Urinary bladder (tissue), 3 donors: ENCODE measurements at regions not wholly inside any gene's neighbourhood (a gene's known extent, or its start where the extent isn't known, plus 50 kb on each side); places are given as distances from the start of the nearest gene placed in this dataset.

Experiments
- DNase-seq: peaks from one replicate; pipeline ENCODE4 v3.0.0-alpha.2; 2015; ENCODE audit errors: extremely low spot score
- H3K27ac ChIP-seq: one replicate; pipeline ENCODE4 v1.5.1; 2013; ENCODE audit warnings: low read depth, mild to moderate bottlenecking, moderate library complexity
- H3K36me3 ChIP-seq: one replicate; pipeline ENCODE4 v1.6.1; 2013; ENCODE audit warnings: mild to moderate bottlenecking, moderate library complexity; ENCODE audit not compliant: insufficient read depth
- H3K4me1 ChIP-seq: one replicate; pipeline ENCODE4 v1.6.1; 2013; ENCODE audit warnings: mild to moderate bottlenecking, moderate library complexity; ENCODE audit not compliant: insufficient read depth
- H3K4me3 ChIP-seq: one replicate; pipeline ENCODE4 v1.5.1; 2013; ENCODE audit warnings: low read depth, low read length
- WGBS: extraction: QIAGEN DNeasy Blood & Tissue Kit; methylation state at CpG from one replicate; pipeline ENCODE4 v1.1.7; 2013; 5-methylcytosine and 5-hydroxymethylcytosine counted together
- donor health status: healthy with polysubstance abuse.
- donor health status: healthy.

- H3K27ac ChIP-seq, result no peak overlapping the region
- no peak for DNase-seq
- no peak overlapping the region for H3K4me3 ChIP-seq
- H3K4me1 ChIP-seq, result peaks cover 2% of the 10 kb centered on the region
- no peaks in the 10 kb centered on the region for H3K36me3 ChIP-seq
- WGBS, result 49% methylated on average over 2 of the region's 2 CpGs
Measured at GRCh38 chr12:92336641-92337040, 191.0 kb upstream of the BTG1 start.

GRCh38 chr12:92335831-92336230 lies 190.2 kb upstream of the BTG1 start:
- WGBS, result 62% methylated on average over 4 of the region's 4 CpGs
- no peak for DNase-seq
- peaks cover 2% of the 10 kb centered on the region for H3K4me1 ChIP-seq
- H3K36me3 ChIP-seq, result no peaks in the 10 kb centered on the region
- H3K27ac ChIP-seq, result no peak overlapping the region
- H3K4me3 ChIP-seq, result no peak overlapping the region

GRCh38 chr12:92334552-92334951 lies 188.9 kb upstream of the BTG1 start:
- no peak overlapping the region for H3K27ac ChIP-seq
- no peak overlapping the region for H3K4me3 ChIP-seq
- no peak for DNase-seq
- H3K36me3 ChIP-seq, result no peaks in the 10 kb centered on the region
- H3K4me1 ChIP-seq, result peaks cover 2% of the 10 kb centered on the region
- 96% methylated on average over 4 of the region's 4 CpGs for WGBS

- Histone ChIP-seq H3K36me3 (no peaks in the 10 kb centered on the region), H3K4me1 (peaks cover 2% of the 10 kb centered on the region), H3K4me3 (no peak overlapping the region), H3K27ac (no peak overlapping the region)
- no peak for DNase-seq
- WGBS, result 96% methylated on average over 2 of the region's 2 CpGs
Measured at GRCh38 chr12:92332552-92332951, 186.9 kb upstream of the BTG1 start.

- WGBS, result 92% methylated on average over 3 of the region's 3 CpGs
- no peaks in the 10 kb centered on the region for H3K4me1 ChIP-seq
Measured at GRCh38 chr12:92331383-92331782, 185.7 kb upstream of the BTG1 start.

GRCh38 chr12:92330654-92331053 lies 185.0 kb upstream of the BTG1 start:
- no peak for DNase-seq
- Histone ChIP-seq H3K27ac (no peak overlapping the region), H3K4me1 (no peaks in the 10 kb centered on the region), H3K36me3 (no peaks in the 10 kb centered on the region), H3K4me3 (no peak overlapping the region)
- WGBS, result 92% methylated on average over 3 of the region's 3 CpGs

More at GRCh38 chr12:92331383-92331782, 185.7 kb upstream of the BTG1 start:
- no peak overlapping the region for H3K27ac ChIP-seq
- no peak overlapping the region for H3K4me3 ChIP-seq
- H3K36me3 ChIP-seq, result no peaks in the 10 kb centered on the region
- no peak for DNase-seq

GRCh38 chr12:92326877-92327276 lies 181.2 kb upstream of the BTG1 start:
- Histone ChIP-seq H3K4me1 (no peaks in the 10 kb centered on the region), H3K4me3 (no peak overlapping the region), H3K27ac (no peak overlapping the region), H3K36me3 (no peaks in the 10 kb centered on the region)
- WGBS, result 92% methylated on average over 5 of the region's 5 CpGs
- DNase-seq, result no peak

GRCh38 chr12:92324849-92325500 lies 179.3 kb upstream of the BTG1 start:
- Histone ChIP-seq H3K36me3 (no peaks in the 10 kb centered on the region), H3K4me3 (no peak overlapping the region), H3K27ac (no peak overlapping the region), H3K4me1 (no peaks in the 10 kb centered on the region)
- no peak for DNase-seq
- 86% methylated on average over 3 of the region's 3 CpGs for WGBS

GRCh38 chr12:92312463-92312964 lies 166.9 kb upstream of the BTG1 start:
- DNase-seq, result no peak
- no peak overlapping the region for H3K27ac ChIP-seq
- 81% methylated on average over 2 of the region's 2 CpGs for WGBS
- H3K36me3 ChIP-seq, result no peaks in the 10 kb centered on the region
- H3K4me3 ChIP-seq, result no peak overlapping the region
- no peaks in the 10 kb centered on the region for H3K4me1 ChIP-seq

GRCh38 chr12:92304371-92305055 lies 158.9 kb upstream of the BTG1 start:
- no peak overlapping the region for H3K4me3 ChIP-seq
- no peaks in the 10 kb centered on the region for H3K36me3 ChIP-seq
- 64% methylated on average over 5 of the region's 5 CpGs for WGBS
- no peak overlapping the region for H3K27ac ChIP-seq
- no peak for DNase-seq
- no peaks in the 10 kb centered on the region for H3K4me1 ChIP-seq

- no peak for DNase-seq
- no peaks in the 10 kb centered on the region for H3K36me3 ChIP-seq
- WGBS, result 97% methylated on average over 4 of the region's 4 CpGs
Measured at GRCh38 chr12:92302041-92302829, 156.6 kb upstream of the BTG1 start.

GRCh38 chr12:92301356-92301755 lies 155.7 kb upstream of the BTG1 start:
- H3K4me1 ChIP-seq, result no peaks in the 10 kb centered on the region
- 99% methylated on average over 1 of the region's 1 CpG for WGBS
- H3K4me3 ChIP-seq, result no peak overlapping the region
- no peak overlapping the region for H3K27ac ChIP-seq
- no peaks in the 10 kb centered on the region for H3K36me3 ChIP-seq
- DNase-seq, result no peak

More at GRCh38 chr12:92302041-92302829, 156.6 kb upstream of the BTG1 start:
- Histone ChIP-seq H3K4me3 (no peak overlapping the region), H3K4me1 (no peaks in the 10 kb centered on the region), H3K27ac (no peak overlapping the region)

GRCh38 chr12:92300777-92301176 lies 155.1 kb upstream of the BTG1 start:
- no peak for DNase-seq
- H3K4me3 ChIP-seq, result no peak overlapping the region
- H3K27ac ChIP-seq, result no peak overlapping the region
- no peaks in the 10 kb centered on the region for H3K4me1 ChIP-seq
- H3K36me3 ChIP-seq, result no peaks in the 10 kb centered on the region
- WGBS, result 100% methylated on average over 2 of the region's 2 CpGs

- DNase-seq, result no peak
- H3K36me3 ChIP-seq, result no peaks in the 10 kb centered on the region
- no peaks in the 10 kb centered on the region for H3K4me1 ChIP-seq
- H3K27ac ChIP-seq, result no peak overlapping the region
- WGBS, result 99% methylated on average over 3 of the region's 3 CpGs
- H3K4me3 ChIP-seq, result no peak overlapping the region
Measured at GRCh38 chr12:92299744-92300143, 154.1 kb upstream of the BTG1 start.
